Fibroblast of villous mesenchyme (primary cell): ENCODE measurements at regions not wholly inside any gene's neighbourhood (a gene's known extent, or its start where the extent isn't known, plus 50 kb on each side); places are given as distances from the start of the nearest gene placed in this dataset.
"Not testable (repeated sequence)": the region's sequence is repeated elsewhere in the genome, so short reads cannot be mapped to it uniquely, and the experiment has no call there.

ENCODE experiments used
- DNase-seq: peaks from one replicate; pipeline ENCODE4 v3.0.0-alpha.2; 2010; ENCODE audit warnings: low read depth
- H3K4me3 ChIP-seq: 2 replicates; pipeline ENCODE4 v1.5.1; 2011; ENCODE audit warnings: low read depth, mild to moderate bottlenecking, low read length
- CTCF ChIP-seq: IDR thresholded peaks from 2 replicates; pipeline ENCODE4 v1.5.1; 2012; ENCODE audit warnings: low read depth, mild to moderate bottlenecking, low read length; ENCODE audit not compliant: insufficient read depth

GRCh38 chr16:21512280-21513192 is 86.8 kb upstream of the METTL9 start:
- DNase-seq: peak; percentile 72
- H3K4me3 ChIP-seq: not testable (repeated sequence)

GRCh38 chr16:21513337-21513741 is 86.0 kb upstream of the METTL9 start:
- peak; percentile 23 for DNase-seq

GRCh38 chr16:21513812-21514473 is 85.4 kb upstream of the METTL9 start:
- H3K4me3 ChIP-seq: not testable (repeated sequence)
- DNase-seq: peak; percentile 78

More at GRCh38 chr16:21513337-21513741, 86.0 kb upstream of the METTL9 start:
- not testable (repeated sequence) for H3K4me3 ChIP-seq

- not testable (repeated sequence) for H3K4me3 ChIP-seq, DNase-seq
Observed at GRCh38 chr16:21514474-21514840, 84.9 kb upstream of the METTL9 start.

GRCh38 chr16:21516705-21517040 is 82.7 kb upstream of the METTL9 start:
- not testable (repeated sequence) for H3K4me3 ChIP-seq, DNase-seq

DNA sequence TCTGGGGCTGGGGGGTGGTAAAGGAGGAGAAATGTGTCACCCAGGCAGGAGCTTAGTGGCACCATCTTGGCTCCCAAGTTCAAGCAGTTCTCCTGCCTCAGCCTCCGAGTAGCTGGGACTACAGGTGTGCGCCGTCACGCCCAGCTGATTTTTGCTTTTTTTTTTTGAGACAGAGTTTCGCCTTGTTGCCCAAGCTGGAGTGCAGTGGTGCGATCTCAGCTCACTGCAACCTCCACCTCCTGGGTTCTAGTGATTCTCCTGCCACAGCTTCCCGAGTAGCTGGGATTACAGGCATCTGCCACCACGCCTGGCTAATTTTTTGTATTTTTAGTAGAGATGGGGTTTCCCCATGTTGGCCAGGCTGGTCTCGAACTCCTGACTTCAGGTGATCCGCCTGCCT is 82.1 kb upstream of the METTL9 start:
- H3K4me3 ChIP-seq, DNase-seq: not testable (repeated sequence)

DNA sequence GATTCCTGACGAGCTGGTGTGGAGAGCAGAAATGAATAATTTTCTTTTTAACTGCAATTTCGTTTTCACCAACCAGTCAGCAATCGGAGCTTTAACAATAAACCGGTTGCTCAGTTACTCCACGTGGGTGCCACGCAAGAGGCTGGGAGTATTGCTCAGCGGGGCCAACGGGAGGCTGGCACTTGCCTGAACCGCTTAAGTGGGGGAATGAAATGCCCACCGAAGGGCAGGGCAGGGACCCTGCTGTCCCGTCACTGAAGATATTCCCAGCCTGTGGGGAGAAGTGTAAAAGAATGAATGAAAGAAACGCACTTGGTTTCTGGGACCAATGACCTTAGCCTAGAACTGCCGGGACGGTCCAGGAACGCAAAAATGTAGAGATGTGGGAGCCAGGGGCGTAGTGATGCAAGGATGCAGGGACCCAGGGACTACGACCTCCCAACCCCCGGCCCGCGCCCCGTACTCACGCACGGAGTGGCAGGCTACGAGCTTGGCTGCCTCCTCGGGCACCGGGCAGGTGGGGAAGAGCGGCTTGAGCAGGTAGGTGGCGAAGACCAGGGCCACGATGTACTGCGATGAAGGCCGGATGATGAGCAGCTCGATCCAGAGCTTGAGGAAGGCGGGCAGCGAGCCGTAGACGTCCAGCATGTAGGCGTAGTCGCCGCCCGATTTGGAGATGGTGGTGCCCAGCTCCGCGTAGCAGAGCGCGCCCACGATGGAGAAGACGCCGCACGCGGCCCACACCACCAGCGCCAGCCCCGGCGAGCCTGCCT is 79.8 kb upstream of the METTL9 start:
- not testable (repeated sequence) for DNase-seq
- peak overlapping the region; percentile 76 for H3K4me3 ChIP-seq

DNA sequence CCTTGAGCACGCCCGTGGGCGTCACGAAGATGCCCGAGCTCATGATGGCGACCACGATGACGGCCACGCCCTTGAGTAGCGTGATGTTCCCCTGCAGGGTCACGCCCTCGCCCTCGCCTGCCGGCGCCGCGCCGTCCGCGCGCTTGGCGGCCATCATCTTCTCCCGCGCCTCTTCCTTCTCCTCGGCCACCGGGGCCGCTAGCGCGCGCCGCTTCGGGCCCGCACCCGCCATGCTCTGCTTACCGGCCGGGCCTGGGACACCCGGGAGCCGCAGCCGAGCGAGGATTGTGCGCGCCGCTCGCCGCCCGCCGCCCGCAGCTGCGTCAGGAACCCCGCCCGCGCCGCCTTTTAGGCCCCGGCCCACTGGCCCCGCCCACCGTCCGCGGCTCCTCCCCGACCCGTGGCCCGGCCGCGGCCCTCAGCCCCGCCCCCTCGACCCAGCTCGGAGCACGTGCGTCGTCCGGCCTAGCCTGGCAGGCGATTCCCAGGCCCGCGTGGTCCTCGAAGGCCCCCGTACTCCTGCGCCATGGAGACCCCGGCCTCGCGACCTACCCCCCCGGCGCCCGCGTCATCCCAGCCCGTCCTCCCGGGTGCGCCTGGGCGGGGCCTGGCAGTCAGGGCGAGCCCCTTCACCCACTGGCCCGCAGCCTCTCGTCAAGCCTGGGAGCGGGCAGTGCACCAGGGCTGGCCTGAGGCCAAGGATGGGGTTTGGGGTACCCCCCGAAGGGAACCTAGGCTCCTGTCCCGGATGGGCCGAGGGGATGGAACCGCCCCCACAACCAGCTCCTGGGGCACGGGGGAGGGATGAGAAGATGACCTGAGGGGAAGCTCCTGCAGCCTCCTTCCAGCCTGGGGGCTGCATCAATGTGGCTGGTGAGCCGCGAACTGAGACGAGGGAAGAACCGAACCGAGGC is 79.0 kb upstream of the METTL9 start:
- peak overlapping the region; percentile 63 for H3K4me3 ChIP-seq
- DNase-seq: peak; percentile 93

- H3K4me3 ChIP-seq, DNase-seq: not testable (repeated sequence)
Observed at GRCh38 chr16:21521048-21521389, 78.4 kb upstream of the METTL9 start.

GRCh38 chr16:21521390-21522143 is 77.8 kb upstream of the METTL9 start:
- peak; percentile 20 for DNase-seq
- H3K4me3 ChIP-seq: peak overlapping the region; percentile 23
- peak; percentile 3 for TF ChIP-seq CTCF

DNA sequence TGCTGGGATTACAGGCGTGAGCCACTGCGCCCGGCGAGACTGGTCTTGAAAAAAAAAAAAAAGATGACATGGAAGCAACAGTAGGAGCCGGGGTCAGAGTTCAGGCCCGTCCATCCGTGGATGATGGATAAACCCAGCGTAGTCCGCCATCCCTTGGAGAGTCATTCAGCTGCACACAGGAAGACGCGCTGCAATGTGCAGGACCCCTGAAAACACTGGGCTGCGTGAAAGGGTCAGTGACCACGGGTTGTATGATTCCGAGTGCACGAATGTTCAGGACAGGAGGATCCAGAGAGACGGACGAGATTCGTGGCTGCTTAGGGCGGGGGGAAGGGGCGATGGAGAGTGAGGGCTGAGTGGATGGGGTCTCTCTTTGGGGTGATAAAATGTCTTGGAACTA is 76.5 kb upstream of the METTL9 start:
- DNase-seq, H3K4me3 ChIP-seq: not testable (repeated sequence)
